HG03460 (cell line): ENCODE measurements at regions not wholly inside any gene's neighbourhood (a gene's known extent, or its start where the extent isn't known, plus 50 kb on each side); places are given as distances from the start of the nearest gene placed in this dataset.
"Not testable (repeated sequence)": the region's sequence is repeated elsewhere in the genome, so short reads cannot be mapped to it uniquely, and the experiment has no call there.

Experiments used
- ATAC-seq: cut with Tn5 transposase; IDR thresholded peaks from one replicate; pipeline ENCODE4 v1.9.1; 2021; ENCODE audit not compliant: unreplicated experiment

DNA sequence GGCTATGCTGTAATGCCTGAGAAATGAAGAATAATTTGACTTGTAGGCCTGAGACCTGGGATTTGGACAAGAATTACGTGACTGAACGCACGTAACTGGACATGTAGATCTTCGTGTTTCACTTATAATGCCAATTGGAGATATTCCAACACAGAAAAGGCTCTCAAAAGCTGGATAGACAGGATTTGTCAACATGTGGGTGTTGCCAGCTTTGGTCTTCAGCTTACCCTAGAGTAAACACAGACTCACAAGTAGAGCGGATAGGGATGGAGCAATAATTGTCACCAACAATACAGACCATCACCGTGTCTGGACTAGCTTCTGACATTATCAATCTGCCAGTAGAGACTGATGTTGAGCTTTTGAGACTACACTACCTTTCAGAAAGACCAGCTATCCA is 1511.0 kb upstream of the ADGRL3 start:
- ATAC-seq = no peak

GRCh38 chr4:59695355-59696053 is 1504.6 kb upstream of the ADGRL3 start:
- ATAC-seq = no peak

DNA sequence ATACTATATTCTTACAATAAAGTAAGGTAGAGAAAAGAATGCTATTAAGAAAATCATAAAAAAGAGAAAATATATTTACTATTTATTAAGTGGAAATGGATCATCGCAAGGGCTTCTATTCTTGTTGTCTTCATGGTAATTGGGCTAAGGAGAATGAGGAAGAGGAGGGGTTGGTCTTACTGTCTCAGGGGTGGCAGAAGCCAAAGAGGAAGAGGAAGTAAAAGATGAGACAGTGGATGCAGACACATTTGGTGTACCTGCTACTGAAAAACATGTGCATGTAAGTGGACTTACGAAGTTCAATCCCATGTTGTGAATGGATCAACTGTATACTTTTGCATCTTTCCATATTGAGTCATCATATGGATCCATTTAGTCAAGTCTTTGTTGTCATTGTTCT is 1502.1 kb upstream of the ADGRL3 start:
- no peak for ATAC-seq

- no peak for ATAC-seq
Observed at GRCh38 chr4:59700651-59701050, 1499.5 kb upstream of the ADGRL3 start.

GRCh38 chr4:59704616-59705015 is 1495.5 kb upstream of the ADGRL3 start:
- no peak for ATAC-seq

DNA sequence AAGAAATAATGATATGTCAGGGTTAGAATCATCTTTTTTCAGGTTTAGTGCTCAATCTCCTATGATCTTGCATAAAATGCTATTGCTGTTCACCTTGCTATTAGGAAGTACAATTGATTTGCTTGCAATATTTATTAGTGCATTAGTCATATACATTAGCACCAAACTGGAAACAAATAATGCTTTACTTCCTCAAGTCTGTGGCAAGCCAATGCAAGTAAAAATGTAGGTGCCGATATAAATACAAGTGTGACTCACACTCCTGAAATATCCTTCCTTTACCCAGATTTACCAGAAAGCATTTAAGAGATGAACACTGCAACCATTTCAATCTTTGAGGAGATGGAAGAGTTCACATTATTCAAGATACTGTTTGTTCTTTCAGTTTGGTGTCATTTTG is 1487.7 kb upstream of the ADGRL3 start:
- no peak for ATAC-seq

- not testable (repeated sequence) for ATAC-seq
Observed at GRCh38 chr4:59724286-59724685, 1475.8 kb upstream of the ADGRL3 start.

DNA sequence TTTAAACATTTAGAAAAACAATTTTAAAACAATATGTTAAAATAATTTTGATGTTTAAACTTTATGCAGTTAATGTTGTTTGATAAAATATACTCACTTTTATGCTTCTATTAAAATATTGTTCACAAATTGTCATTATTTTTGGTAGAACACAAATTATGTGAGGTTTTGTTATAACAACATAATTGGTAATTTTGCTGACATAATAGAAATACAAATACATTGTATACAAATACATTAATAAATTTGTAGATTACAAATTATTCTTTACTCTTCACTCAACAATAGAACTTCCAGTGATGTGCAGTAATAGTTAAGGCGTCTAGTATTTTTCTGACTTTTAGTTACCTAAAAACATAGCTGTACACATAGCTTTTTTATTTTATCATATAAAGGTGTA is 1472.4 kb upstream of the ADGRL3 start:
- no peak for ATAC-seq

DNA sequence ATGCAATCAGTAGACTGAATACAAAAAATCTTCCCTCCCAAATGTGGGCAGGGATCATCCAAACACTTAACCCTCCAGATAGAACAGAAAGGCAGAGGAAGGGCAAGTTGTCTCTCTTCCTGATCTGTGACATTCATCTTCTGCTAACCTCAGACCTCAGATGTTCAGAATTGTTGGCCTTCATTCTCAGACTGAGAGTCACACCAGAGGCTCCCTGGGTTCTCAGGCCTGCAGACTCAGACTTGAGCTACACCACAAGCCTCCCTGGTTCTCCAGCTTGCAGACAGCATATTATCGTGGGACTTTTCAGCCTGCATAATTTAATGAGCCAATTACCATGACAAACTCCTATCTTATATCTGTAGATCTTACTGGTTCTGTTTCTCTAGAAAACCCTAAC is 1471.6 kb upstream of the ADGRL3 start:
- ATAC-seq = no peak

DNA sequence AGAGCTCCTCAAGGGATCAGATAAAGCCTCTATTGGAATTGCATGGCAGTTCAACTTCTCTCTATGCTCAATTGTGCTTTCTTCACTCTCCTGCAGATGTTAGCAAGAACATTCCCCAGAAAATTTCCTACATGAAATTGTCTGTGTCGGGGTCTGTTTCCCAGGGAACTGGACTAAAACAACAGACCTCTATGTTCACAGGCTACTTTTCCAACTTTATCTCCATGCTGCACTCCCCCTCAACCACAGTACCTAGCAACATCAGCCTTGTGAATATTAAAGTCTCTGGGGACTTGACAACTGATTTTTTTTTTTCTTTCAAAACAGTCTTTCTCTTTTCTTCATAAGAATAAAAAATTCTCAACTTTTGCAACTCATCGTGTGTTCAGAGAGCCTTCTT is 1470.8 kb upstream of the ADGRL3 start:
- ATAC-seq = no peak

- ATAC-seq = no peak
Observed at GRCh38 chr4:59748433-59748832, 1451.7 kb upstream of the ADGRL3 start.

GRCh38 chr4:59759082-59759825 is 1440.9 kb upstream of the ADGRL3 start:
- no peak for ATAC-seq

GRCh38 chr4:59762344-59762743 is 1437.8 kb upstream of the ADGRL3 start:
- ATAC-seq = no peak

DNA sequence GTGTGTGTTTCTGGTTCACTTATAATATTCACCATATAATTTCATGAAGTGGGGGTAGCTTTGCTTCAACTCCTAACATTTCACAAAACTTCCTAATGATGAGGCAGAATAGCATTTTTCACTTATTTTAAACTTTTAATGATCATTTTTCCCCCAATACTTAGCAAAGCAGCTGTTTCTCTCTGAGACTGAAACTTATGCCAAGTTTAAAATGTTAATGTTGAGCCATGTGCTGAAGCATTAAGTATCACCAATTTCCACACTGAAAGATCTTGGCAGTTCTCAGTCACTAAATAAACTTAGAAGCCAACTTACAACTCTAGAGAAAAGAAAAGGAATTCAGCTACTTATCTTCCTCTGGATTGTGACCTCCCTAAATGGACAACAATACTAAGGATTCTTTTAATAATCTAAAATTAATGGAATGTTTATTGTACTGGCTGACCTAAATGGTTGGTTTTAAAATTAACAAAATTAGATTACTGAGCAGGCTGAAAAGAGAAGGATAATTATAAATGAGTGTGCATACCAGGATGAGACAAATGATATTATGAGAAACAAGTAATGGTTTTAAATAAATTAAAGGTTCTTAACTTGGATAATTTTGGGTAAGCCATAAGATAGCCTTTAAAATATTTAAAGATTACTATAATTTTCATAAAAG is 1429.4 kb upstream of the ADGRL3 start:
- no peak for ATAC-seq

DNA sequence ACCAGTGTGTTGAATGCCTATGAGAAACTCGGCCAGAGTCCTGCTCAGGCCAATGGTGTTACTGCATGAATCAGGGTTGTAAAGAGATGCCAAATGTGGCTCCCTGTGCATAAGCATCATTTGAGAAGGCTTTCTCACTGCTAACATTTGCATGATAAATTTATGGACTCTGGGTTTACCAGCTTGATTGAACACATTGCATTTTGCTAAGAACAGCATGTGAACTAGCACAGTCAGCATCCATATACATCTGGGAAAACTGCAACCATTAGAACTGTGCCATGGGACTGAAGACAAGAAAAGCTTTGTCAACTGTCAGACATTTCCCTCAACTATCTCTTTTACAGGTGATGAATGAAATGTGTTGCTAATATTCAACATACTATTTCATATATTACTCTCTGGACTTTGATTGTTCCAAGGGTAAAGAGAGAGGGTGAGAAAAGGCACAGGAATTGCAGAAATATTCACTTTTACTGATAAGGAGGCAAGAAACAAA is 1427.4 kb upstream of the ADGRL3 start:
- ATAC-seq = no peak

GRCh38 chr4:59780271-59780670 is 1419.9 kb upstream of the ADGRL3 start:
- not testable (repeated sequence) for ATAC-seq

DNA sequence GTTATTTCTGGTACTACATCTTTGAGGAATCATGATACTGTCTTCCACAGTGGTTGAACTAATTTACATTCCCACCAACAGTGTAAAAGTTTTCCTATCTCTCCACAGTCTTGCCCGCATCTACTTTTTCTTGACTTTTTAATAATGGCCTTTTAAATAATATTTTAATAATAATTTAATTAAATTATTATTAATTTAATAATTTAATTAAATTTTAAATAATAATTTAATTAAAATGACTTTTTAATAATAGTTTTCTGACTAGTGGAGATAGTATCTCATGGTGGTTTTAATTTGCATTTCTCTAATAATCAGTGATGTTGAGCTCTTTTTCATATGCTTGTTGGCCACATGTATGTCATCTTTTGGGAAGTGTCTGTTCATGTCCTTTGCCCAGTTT is 1395.0 kb upstream of the ADGRL3 start:
- ATAC-seq = no peak

- ATAC-seq = no peak
Observed at GRCh38 chr4:59814402-59815010, 1385.6 kb upstream of the ADGRL3 start.

GRCh38 chr4:59818656-59819055 is 1381.5 kb upstream of the ADGRL3 start:
- peak; percentile 94 for ATAC-seq

DNA sequence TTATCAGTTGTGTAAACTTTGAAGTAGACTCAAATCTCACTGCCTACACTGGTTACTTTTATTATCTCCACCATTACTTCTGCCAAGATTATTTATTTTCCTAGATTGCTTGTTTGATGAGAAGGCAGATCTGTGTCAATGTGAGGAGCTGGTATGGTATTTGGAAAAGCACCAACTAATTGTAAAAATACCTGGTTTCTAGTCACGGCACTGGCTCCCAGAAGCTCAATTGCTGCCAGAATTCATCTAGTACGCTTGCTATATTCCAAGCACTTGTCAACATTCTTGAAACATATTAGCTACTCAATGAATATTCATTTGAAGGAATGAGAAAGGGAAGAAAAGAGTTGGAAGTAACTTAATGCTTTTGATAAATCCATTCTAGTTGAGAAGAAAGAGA is 1376.8 kb upstream of the ADGRL3 start:
- ATAC-seq = no peak

DNA sequence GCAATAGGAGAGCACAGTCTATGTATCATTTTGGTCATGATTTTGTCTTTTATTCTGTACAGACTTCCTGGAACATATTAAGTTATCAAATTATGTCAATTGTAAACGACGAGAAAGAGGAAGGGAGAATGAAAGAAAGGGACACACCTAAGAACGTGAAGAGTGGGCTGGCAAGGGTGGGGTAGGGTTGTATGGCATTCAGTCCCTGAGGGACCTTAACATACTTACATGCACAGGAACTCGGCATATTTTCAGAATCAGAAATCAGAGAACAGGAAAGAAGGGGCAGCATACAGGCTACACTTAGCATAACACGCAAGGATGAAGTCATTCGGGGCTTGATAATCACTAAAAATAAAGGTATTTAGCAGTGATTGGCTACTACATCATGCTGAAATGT is 1375.0 kb upstream of the ADGRL3 start:
- no peak for ATAC-seq

DNA sequence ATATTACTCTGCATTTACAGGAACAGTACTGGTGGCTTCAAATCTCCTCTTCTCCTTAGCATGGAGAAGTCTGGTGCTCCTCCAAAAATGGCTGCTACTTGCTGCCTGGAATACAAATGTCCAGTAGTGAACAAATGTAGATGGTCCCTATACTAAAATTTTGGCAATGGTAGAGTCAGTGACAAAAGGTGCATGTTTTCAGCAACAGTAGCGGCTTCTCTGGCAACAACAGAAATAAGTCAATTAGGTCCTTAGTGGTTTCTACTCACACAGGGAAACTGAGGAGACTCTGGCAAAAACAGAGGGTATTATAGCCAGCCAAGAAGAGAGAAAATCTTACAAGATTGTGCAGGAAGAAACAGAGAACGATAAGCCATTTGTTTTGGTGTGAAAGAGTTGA is 1368.4 kb upstream of the ADGRL3 start:
- no peak for ATAC-seq
